ENCODE measurements at regions not wholly inside any gene's neighbourhood (a gene's known extent, or its start where the extent isn't known, plus 50 kb on each side); places are given as distances from the start of the nearest gene placed in this dataset.
A peak's percentile ranks its signal among the peaks of the same experiment; 100 is the strongest.

GRCh38 chr6:76453270-76453669, 380.8 kb upstream of the IMPG1 start:
- no peak overlapping the region for H3K4me2 ChIP-seq (ENCODE audit: low read length)
- H3K9ac ChIP-seq (ENCODE audit: low read length) = no peak overlapping the region
- H3K4me1 ChIP-seq (ENCODE audit: low read length) = peaks cover 5% of the 10 kb centered on the region
- no peaks in the 10 kb centered on the region for H3K36me3 ChIP-seq (replicated peaks; ENCODE audit: low read depth, low read length)
- no peaks in the 10 kb centered on the region for H3K27me3 ChIP-seq (ENCODE audit: low read depth, low read length)
- no peaks in the 10 kb centered on the region for H3K79me2 ChIP-seq (ENCODE audit: low read length)
- no peak for TF ChIP-seq EZH2phosphoT487 (IDR thresholded peaks at IDR 0.05; ENCODE audit: low read depth)
- TF ChIP-seq CTCF (IDR thresholded peaks at IDR 0.05; ENCODE audit: low read depth, low read length) = no peak
- H3K4me3 ChIP-seq (ENCODE audit: low read length) = no peak overlapping the region
- H4K20me1 ChIP-seq (ENCODE audit: insufficient read depth, low read length) = no peaks in the 10 kb centered on the region
- no peaks in the 10 kb centered on the region for H3K9me3 ChIP-seq (ENCODE audit: insufficient read depth, low read length)
- no peak overlapping the region for H3K27ac ChIP-seq (ENCODE audit: low read length)
- no peak overlapping the region for H2AFZ ChIP-seq (ENCODE audit: low read depth, low read length)

DNA sequence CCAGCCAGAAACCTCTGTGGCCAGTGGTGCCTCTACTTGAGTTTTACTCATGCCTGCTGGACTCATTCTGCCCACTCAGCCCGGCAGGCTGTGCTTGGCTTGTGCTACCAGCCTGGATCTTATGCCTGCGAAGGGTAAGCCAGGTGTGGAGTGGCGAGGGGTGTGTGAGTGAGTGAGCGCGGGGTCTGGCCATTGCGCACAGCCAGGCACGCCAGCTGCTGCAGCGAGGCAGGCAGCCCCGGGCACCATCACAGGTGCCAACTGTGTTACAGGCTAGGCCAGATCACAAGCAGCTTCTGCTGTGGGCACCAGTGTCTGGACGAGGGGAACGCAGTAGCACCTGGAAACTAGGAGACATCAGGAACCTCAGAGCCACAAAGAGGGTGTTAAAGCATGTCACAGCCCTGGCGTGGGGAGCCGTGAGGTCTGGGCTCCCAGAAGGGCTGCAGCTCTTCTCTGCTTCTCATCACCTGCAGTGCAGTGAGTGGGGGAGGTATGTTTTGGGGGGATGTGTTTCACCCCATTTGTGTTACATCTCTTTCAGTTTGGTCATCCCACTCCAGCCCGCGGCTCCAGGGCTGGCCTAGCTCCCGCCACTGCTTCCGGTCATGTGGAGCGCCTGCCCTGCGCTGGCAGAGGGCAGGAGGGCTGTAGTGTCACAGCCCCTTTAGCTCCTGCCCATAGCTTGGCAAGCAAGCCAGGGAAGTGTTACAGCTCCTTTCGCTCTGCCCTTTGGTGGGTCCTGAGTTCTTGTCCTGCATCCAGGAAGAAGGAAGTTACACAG, 379.7 kb upstream of the IMPG1 start:
- Histone ChIP-seq H3K36me3 (replicated peaks; ENCODE audit: low read depth, low read length) (no peaks in the 10 kb centered on the region), H3K79me2 (ENCODE audit: low read length) (no peaks in the 10 kb centered on the region), H3K9ac (ENCODE audit: low read length) (no peak overlapping the region), H4K20me1 (ENCODE audit: insufficient read depth, low read length) (no peaks in the 10 kb centered on the region), H3K4me2 (ENCODE audit: low read length) (no peak overlapping the region), H3K4me1 (ENCODE audit: low read length) (no peaks in the 10 kb centered on the region), H3K27ac (ENCODE audit: low read length) (no peak overlapping the region), H3K9me3 (ENCODE audit: insufficient read depth, low read length) (no peaks in the 10 kb centered on the region; the same call in 1 of the 2 replicates), H3K4me3 (ENCODE audit: low read length) (no peak overlapping the region), H3K27me3 (ENCODE audit: low read depth, low read length) (no peaks in the 10 kb centered on the region), H2AFZ (ENCODE audit: low read depth, low read length) (no peak overlapping the region)
- TF ChIP-seq EZH2phosphoT487 (IDR thresholded peaks at IDR 0.05; ENCODE audit: low read depth) (no peak), CTCF (IDR thresholded peaks at IDR 0.05; ENCODE audit: low read depth, low read length) (no peak)

DNA sequence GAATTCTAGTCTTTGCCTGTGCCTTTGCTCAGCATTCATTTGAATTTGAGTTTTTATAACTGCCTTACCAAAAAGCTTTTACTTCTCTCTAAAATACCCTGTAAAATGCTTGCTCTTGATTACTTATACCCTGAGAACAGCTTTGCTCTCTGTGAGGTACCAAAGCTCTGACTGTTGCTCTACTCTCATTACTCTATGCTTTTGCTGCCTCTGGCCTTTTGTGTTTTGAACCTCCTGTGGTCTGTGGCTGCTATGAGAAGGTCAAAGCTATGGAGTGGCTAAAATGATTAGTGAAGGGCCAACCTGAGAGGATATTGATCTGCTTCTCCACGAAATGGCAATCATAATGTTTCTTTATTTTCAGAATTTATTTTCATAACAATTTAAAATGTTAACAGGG, 375.6 kb upstream of the IMPG1 start:
- H3K4me3 ChIP-seq (ENCODE audit: low read length) = no peak overlapping the region
- no peaks in the 10 kb centered on the region; the same call in 1 of the 2 replicates for H3K9me3 ChIP-seq (ENCODE audit: insufficient read depth, low read length)
- H3K36me3 ChIP-seq (replicated peaks; ENCODE audit: low read depth, low read length) = peaks cover 8% of the 10 kb centered on the region
- no peak overlapping the region for H3K4me2 ChIP-seq (ENCODE audit: low read length)
- H3K27me3 ChIP-seq (ENCODE audit: low read depth, low read length) = no peaks in the 10 kb centered on the region
- no peaks in the 10 kb centered on the region for H4K20me1 ChIP-seq (ENCODE audit: insufficient read depth, low read length)
- no peak overlapping the region for H3K9ac ChIP-seq (ENCODE audit: low read length)
- no peaks in the 10 kb centered on the region for H3K79me2 ChIP-seq (ENCODE audit: low read length)
- no peak overlapping the region for H3K27ac ChIP-seq (ENCODE audit: low read length)
- H3K4me1 ChIP-seq (ENCODE audit: low read length) = no peaks in the 10 kb centered on the region
- TF ChIP-seq CTCF (IDR thresholded peaks at IDR 0.05; ENCODE audit: low read depth, low read length) (no peak), EZH2phosphoT487 (IDR thresholded peaks at IDR 0.05; ENCODE audit: low read depth) (no peak)
- 0 out of 2 replicates have a peak overlapping the region, but pooled peaks have one; percentile 31 for H2AFZ ChIP-seq (ENCODE audit: low read depth, low read length)

- Histone ChIP-seq H3K4me1 (ENCODE audit: low read length) (peaks cover 7% of the 10 kb centered on the region), H3K4me2 (ENCODE audit: low read length) (no peak overlapping the region), H3K79me2 (ENCODE audit: low read length) (no peaks in the 10 kb centered on the region), H3K36me3 (replicated peaks; ENCODE audit: low read depth, low read length) (peaks cover 8% of the 10 kb centered on the region), H3K27me3 (ENCODE audit: low read depth, low read length) (no peaks in the 10 kb centered on the region), H3K4me3 (ENCODE audit: low read length) (no peak overlapping the region), H3K27ac (ENCODE audit: low read length) (no peak overlapping the region), H3K9me3 (ENCODE audit: insufficient read depth, low read length) (no peaks in the 10 kb centered on the region; the same call in 1 of the 2 replicates), H2AFZ (ENCODE audit: low read depth, low read length) (no peak overlapping the region), H3K9ac (ENCODE audit: low read length) (no peak overlapping the region), H4K20me1 (ENCODE audit: insufficient read depth, low read length) (no peaks in the 10 kb centered on the region)
- TF ChIP-seq EZH2phosphoT487 (IDR thresholded peaks at IDR 0.05; ENCODE audit: low read depth) = no peak
- TF ChIP-seq CTCF (IDR thresholded peaks at IDR 0.05; ENCODE audit: low read depth, low read length) = no peak
These were observed 369.4 kb upstream of the IMPG1 start for GRCh38 chr6:76441875-76442274.

Measured in OCI-LY3 (cell line).